GM12864 (cell line): ENCODE measurements at regions not wholly inside any gene's neighbourhood (a gene's known extent, or its start where the extent isn't known, plus 50 kb on each side); places are given as distances from the start of the nearest gene placed in this dataset.
"Not testable (repeated sequence)": the region's sequence is repeated elsewhere in the genome, so short reads cannot be mapped to it uniquely, and the experiment has no call there.

ENCODE experiments used
- DNase-seq: peaks from one replicate; pipeline ENCODE4 v3.0.0-alpha.2; 2011; ENCODE audit warnings: low read depth
- H3K4me3 ChIP-seq: 2 replicates; pipeline ENCODE4 v1.5.1; 2011; ENCODE audit warnings: mild to moderate bottlenecking, low read depth, low read length, control low read depth
- TF ChIP-seq, protein P1 (sequence below): IDR thresholded peaks from 2 replicates; pipeline ENCODE4 v1.5.1; 2011; ENCODE audit warnings: low read depth, mild to moderate bottlenecking, moderate library complexity, low read length, control low read depth, inconsistent platforms; ENCODE audit errors: missing control alignments

DNA sequence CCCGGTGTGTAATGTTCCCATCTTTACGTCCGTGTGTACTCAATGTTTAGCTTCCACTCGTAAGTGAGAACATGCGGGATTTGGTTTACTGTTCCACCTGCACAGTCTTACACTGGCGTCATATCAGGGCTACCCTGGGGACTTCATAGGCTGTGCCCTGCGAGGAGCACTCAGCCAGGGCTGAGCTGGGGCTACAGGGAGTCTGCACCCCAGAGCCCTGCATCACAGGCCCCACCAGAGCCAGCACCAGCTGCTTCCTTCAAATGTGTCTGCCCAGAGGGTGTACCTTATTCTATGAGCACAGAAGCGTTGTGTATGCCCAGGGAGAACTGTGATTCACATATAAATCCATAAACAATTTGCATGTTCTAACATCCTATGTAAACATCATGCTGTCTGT lies 277.1 kb downstream of the TCERG1L start:
- DNase-seq: no peak
- H3K4me3 ChIP-seq: no peak overlapping the region
- TF ChIP-seq, protein P1, sequence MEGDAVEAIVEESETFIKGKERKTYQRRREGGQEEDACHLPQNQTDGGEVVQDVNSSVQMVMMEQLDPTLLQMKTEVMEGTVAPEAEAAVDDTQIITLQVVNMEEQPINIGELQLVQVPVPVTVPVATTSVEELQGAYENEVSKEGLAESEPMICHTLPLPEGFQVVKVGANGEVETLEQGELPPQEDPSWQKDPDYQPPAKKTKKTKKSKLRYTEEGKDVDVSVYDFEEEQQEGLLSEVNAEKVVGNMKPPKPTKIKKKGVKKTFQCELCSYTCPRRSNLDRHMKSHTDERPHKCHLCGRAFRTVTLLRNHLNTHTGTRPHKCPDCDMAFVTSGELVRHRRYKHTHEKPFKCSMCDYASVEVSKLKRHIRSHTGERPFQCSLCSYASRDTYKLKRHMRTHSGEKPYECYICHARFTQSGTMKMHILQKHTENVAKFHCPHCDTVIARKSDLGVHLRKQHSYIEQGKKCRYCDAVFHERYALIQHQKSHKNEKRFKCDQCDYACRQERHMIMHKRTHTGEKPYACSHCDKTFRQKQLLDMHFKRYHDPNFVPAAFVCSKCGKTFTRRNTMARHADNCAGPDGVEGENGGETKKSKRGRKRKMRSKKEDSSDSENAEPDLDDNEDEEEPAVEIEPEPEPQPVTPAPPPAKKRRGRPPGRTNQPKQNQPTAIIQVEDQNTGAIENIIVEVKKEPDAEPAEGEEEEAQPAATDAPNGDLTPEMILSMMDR: no peak

DNA sequence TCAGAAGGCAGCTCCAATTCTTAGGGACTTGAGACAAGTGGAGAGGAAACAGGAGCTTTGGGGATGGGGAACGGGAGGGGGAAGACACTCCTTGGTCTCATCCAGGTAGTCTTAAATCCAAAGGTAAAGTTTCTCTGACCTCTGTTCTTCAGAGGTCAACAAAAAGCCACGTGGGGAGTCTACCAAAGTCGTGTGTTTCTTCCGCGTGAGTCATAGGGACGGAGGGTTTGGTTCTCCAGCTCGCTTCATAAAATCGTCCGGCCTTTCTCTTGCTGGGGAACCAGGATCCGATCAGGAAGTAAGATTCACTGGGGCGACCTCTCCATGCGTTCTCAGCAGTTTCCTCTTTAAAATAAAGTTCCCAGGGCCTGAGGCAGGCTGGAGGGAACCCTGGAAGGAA lies 275.7 kb downstream of the TCERG1L start:
- DNase-seq: no peak
- H3K4me3 ChIP-seq: no peak overlapping the region
- TF ChIP-seq, protein P1: no peak

DNA sequence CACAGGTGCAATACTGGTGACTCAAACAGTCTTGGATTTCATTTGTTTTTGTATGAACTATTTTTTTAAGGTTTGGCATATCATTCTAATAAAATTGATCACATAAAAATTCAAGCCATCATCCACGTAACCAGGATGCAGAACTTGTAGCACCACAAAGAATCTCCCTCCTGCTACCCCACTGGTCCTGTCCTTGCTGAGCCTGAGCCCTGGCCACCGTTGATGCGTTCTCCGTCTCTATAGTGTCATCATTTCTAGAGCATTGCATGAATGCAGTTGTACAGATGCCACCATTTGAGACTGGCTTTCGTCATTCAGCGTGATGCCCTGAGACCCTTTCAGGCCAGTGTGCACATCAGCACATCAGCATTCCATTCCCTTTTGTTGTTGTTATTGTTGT lies 273.5 kb downstream of the TCERG1L start:
- H3K4me3 ChIP-seq: no peak overlapping the region
- TF ChIP-seq, protein P1: no peak
- DNase-seq: no peak

DNA sequence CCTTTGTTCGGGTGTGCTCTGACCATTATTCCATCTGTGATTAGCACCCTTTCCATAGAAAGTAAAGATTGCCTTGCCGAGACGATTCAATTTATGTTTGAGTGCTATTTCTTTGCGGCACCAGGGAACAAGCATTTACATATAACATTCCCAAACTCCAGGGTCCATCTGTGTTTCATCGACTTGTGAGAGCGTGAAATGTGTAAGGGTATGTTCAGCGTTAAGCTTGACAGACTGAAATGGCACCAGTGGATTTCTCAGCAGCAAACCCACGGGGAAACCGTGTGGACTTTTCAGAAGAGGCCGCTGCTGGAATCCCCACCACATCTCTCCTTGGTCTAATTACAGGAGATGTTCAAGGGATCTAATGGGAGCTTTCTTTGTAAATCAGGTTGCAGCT lies 270.5 kb downstream of the TCERG1L start:
- TF ChIP-seq, protein P1: no peak
- DNase-seq: no peak
- H3K4me3 ChIP-seq: no peak overlapping the region

DNA sequence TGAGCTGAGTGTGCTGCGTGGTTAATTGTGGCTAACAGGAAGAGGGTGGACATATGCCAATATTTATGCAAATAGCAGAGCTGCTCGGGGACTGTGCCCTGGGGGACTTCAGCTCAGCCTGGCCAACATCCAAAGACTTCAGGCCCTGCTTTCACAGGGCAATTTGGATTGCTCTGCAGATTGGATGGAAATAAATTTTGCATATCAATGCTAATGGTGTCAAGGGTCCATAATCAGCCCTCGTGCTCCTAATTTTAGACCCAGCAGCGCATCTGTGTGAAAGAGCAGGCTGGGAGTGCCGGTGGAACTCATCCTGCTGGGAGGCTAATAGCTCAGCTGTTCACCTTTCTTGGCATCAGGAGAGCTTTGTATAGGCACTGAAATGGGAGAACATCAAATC lies 270.1 kb downstream of the TCERG1L start:
- DNase-seq: no peak

DNA sequence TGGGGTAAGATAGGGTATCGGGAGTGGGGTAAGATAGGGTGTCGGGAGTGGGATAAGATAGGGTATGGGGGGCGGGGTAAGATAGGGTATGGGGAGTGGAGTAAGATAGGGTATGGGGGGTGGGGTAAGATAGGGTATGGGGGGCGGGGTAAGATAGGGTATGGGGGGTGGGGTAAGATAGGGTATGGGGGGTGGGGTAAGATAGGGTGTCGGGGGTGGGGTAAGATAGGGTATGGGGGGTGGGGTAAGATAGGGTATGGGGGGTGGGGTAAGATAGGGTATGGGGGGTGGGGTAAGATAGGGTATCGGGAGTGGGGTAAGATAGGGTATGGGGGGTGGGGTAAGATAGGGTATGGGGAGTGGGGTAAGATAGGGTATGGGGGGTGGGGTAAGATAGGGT lies 269.5 kb downstream of the TCERG1L start:
- DNase-seq, H3K4me3 ChIP-seq: not testable (repeated sequence)

More for the DNA sequence above, 270.1 kb downstream of the TCERG1L start:
- TF ChIP-seq, protein P1: no peak
- H3K4me3 ChIP-seq: no peak overlapping the region
